A673 (cell line): ENCODE measurements at regions not wholly inside any gene's neighbourhood (a gene's known extent, or its start where the extent isn't known, plus 50 kb on each side); places are given as distances from the start of the nearest gene placed in this dataset.

Experiments used
- CTCF ChIP-seq: fragments of 300-800, 200-600 bp; sonication (generic); conservative IDR thresholded peaks from 2 replicates; pipeline ENCODE4 v1.5.1; 2017; ENCODE audit warnings: low read depth, mild to moderate bottlenecking, antibody characterized with exemption, low read length, moderate library complexity, mixed read lengths
- EZH2 ChIP-seq: fragments of 200-600 bp; sonication (generic); IDR thresholded peaks from 2 replicates; pipeline ENCODE4 v1.6.1; 2017; ENCODE audit warnings: borderline replicate concordance, low read depth, mild to moderate bottlenecking, mixed read lengths, antibody characterized with exemption, low read length; ENCODE audit not compliant: poor library complexity, severe bottlenecking

- TF ChIP-seq CTCF (no peak), EZH2 (no peak)
These were observed 780.8 kb upstream of the GOLIM4 start for GRCh38 chr3:168876346-168877035.
